GM23248 (cell line): ENCODE measurements at regions not wholly inside any gene's neighbourhood (a gene's known extent, or its start where the extent isn't known, plus 50 kb on each side); places are given as distances from the start of the nearest gene placed in this dataset.

Source experiments
- EZH2 ChIP-seq: fragments of 200-600 bp; sonication (generic); IDR thresholded peaks from 2 replicates; pipeline ENCODE4 v1.6.1; 2018; ENCODE audit warnings: antibody characterized with exemption, mild to moderate bottlenecking; ENCODE audit not compliant: insufficient read depth, poor library complexity, severe bottlenecking
- EZH2phosphoT487 ChIP-seq: fragments of 200-600 bp; sonication (generic); IDR thresholded peaks from 2 replicates; pipeline ENCODE4 v1.6.1; 2018; ENCODE audit warnings: antibody characterized with exemption, moderate library complexity, mild to moderate bottlenecking, low read depth; ENCODE audit not compliant: insufficient read depth

DNA sequence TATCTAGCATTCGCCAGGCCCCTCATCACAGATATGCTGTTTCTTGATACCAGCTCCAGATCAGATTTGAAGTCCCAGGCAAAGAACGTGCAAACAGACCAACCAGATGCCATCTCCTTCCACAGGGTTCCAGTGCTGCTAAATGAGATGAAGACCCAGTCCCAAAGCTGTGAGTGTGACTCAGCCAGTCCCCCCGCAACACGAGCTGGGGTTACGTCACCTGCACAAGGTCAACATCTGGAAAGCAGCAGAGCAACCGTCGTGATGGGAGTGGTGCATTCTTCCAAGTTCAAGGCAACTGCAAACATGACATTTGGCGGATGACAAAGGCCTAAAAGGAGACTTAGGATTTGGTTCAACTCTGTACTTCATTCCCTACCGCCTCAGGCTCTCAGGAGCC, 69.6 kb upstream of the TIAM1 start:
- TF ChIP-seq EZH2 (no peak), EZH2phosphoT487 (no peak)
